Kidney epithelial cell (primary cell): ENCODE measurements at regions not wholly inside any gene's neighbourhood (a gene's known extent, or its start where the extent isn't known, plus 50 kb on each side); places are given as distances from the start of the nearest gene placed in this dataset.

Experiments used
- DNase-seq: peaks from one replicate; pipeline ENCODE4 v3.0.0-alpha.2; 2010; ENCODE audit warnings: low read depth
- H3K27me3 ChIP-seq: 2 replicates; pipeline ENCODE4 v1.6.0; 2011; ENCODE audit warnings: low read length; ENCODE audit not compliant: control insufficient read depth, insufficient read depth
- H3K36me3 ChIP-seq: 2 replicates; pipeline ENCODE4 v1.5.1; 2011; ENCODE audit warnings: low read length; ENCODE audit not compliant: control insufficient read depth, insufficient read depth
- H3K4me3 ChIP-seq: 2 replicates; pipeline ENCODE4 v1.5.1; 2011; ENCODE audit warnings: low read depth, mild to moderate bottlenecking, control low read depth, low read length
- CTCF ChIP-seq: IDR thresholded peaks from 2 replicates; pipeline ENCODE4 v1.5.1; 2011; ENCODE audit warnings: mild to moderate bottlenecking, moderate library complexity, low read length, control low read depth, inconsistent platforms; ENCODE audit not compliant: insufficient read depth, poor library complexity, severe bottlenecking

DNA sequence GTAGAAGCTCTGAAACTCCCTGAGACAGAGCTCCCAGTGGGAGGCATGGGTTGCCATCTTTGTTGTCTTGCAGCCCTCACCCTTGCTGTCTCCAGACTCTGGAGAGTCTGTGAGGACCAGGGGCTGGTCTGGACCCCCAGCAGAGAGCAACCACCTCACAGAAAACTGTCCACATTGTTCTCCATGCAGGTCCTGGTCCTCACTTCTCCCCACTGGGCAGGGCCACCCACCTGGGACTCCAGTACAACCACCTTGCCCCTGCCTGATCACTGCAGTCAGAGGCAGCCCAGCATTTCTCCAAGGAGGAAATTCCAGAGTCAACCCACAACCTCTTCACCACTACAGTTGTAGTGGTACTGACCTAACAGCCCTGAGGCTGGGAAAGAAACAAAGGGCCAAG is 285.6 kb upstream of the RPS23 start:
- no peak for DNase-seq
- H3K27me3 ChIP-seq: no peaks in the 10 kb centered on the region
- H3K36me3 ChIP-seq: no peaks in the 10 kb centered on the region
- no peak overlapping the region for H3K4me3 ChIP-seq
- TF ChIP-seq CTCF: no peak

- no peak for TF ChIP-seq CTCF
- no peaks in the 10 kb centered on the region for H3K36me3 ChIP-seq
- no peak for DNase-seq
- H3K4me3 ChIP-seq: no peak overlapping the region
- no peaks in the 10 kb centered on the region for H3K27me3 ChIP-seq
Observed at GRCh38 chr5:82562696-82563240, 284.6 kb upstream of the RPS23 start.

DNA sequence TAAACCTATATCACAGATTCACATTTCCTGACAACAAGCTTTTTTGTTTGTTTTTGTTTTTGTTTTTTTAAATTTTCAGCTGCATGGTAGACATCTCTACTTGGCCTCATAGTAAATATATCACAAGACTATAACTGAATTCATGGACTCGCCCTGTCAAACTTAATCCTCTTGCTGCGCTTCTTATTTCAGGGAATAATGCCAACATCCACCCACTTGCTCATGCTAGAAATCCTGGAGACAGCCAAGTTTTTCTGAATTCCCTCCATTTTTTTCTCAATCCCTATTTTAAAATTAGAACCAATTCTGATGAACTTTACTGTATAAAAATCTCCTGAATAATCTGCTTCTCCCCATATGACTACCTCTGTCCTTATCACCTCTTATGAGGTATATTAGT is 283.6 kb upstream of the RPS23 start:
- no peak for DNase-seq
- TF ChIP-seq CTCF: no peak

GRCh38 chr5:82560969-82561368 is 282.8 kb upstream of the RPS23 start:
- H3K36me3 ChIP-seq: no peaks in the 10 kb centered on the region
- no peak for DNase-seq
- no peak for TF ChIP-seq CTCF
- H3K27me3 ChIP-seq: no peaks in the 10 kb centered on the region
- H3K4me3 ChIP-seq: no peak overlapping the region

More for the DNA sequence above, 283.6 kb upstream of the RPS23 start:
- Histone ChIP-seq H3K36me3 (no peaks in the 10 kb centered on the region), H3K27me3 (no peaks in the 10 kb centered on the region), H3K4me3 (no peak overlapping the region)

GRCh38 chr5:82560561-82560960 is 282.4 kb upstream of the RPS23 start:
- no peaks in the 10 kb centered on the region for H3K27me3 ChIP-seq
- TF ChIP-seq CTCF: no peak
- no peak overlapping the region for H3K4me3 ChIP-seq
- no peak for DNase-seq
- no peaks in the 10 kb centered on the region for H3K36me3 ChIP-seq

- TF ChIP-seq CTCF: no peak
- Histone ChIP-seq H3K4me3 (no peak overlapping the region), H3K36me3 (no peaks in the 10 kb centered on the region), H3K27me3 (no peaks in the 10 kb centered on the region)
- no peak for DNase-seq
Observed at GRCh38 chr5:82551840-82552385, 273.8 kb upstream of the RPS23 start.
